GM23338 (cell line): ENCODE measurements at regions not wholly inside any gene's neighbourhood (a gene's known extent, or its start where the extent isn't known, plus 50 kb on each side); places are given as distances from the start of the nearest gene placed in this dataset.
A peak's percentile ranks its signal among the peaks of the same experiment; 100 is the strongest.

Experiments
- ATAC-seq: fragments of 200-7000 bp; cut with Tn5 transposase; 3 replicates; pipeline ENCODE4 v1.9.1; 2020
- DNase-seq: peaks from one replicate; pipeline ENCODE4 v3.0.0-alpha.2; 2015; ENCODE audit warnings: low spot score
- H2AFZ ChIP-seq: fragments of 200-600 bp; sonication (generic); 2 replicates; pipeline ENCODE4 v1.8.0; 2016; ENCODE audit warnings: antibody characterized with exemption, mild to moderate bottlenecking, moderate library complexity
- H3F3A ChIP-seq: fragments of 200-600 bp; sonication (generic); replicated peaks from 2 replicates; pipeline ENCODE4 v1.8.0; 2017; ENCODE audit warnings: antibody characterized with exemption, mixed run types, low read depth
- H3K27ac ChIP-seq: fragments of 200-600 bp; sonication (generic); 2 replicates; pipeline ENCODE4 v1.6.1; 2016; ENCODE audit warnings: low read depth
- H3K27me3 ChIP-seq: fragments of 200-600 bp; sonication (generic); 2 replicates; pipeline ENCODE4 v1.8.0; 2016; ENCODE audit warnings: mild to moderate bottlenecking, mixed run types, moderate library complexity; ENCODE audit not compliant: insufficient read depth
- H3K36me3 ChIP-seq: fragments of 200-600 bp; sonication (generic); 2 replicates; pipeline ENCODE4 v1.8.0; 2016; ENCODE audit warnings: mild to moderate bottlenecking; ENCODE audit not compliant: insufficient read depth
- H3K4me1 ChIP-seq: fragments of 200-600 bp; sonication (generic); 2 replicates; pipeline ENCODE4 v1.8.0; 2016; ENCODE audit warnings: mild to moderate bottlenecking, moderate library complexity; ENCODE audit not compliant: insufficient read depth
- H3K4me2 ChIP-seq: fragments of 200-600 bp; sonication (generic); 2 replicates; pipeline ENCODE4 v1.7.1; 2017; ENCODE audit warnings: mixed run types
- H3K4me3 ChIP-seq: fragments of 200-600 bp; sonication (generic); 2 replicates; pipeline ENCODE4 v1.6.1; 2016; ENCODE audit warnings: mixed run types
- H3K79me2 ChIP-seq: fragments of 200-600 bp; sonication (generic); replicated peaks from 2 replicates; pipeline ENCODE4 v1.8.0; 2017; ENCODE audit warnings: mild to moderate bottlenecking; ENCODE audit not compliant: insufficient read depth
- H3K9me2 ChIP-seq: fragments of 200-600 bp; sonication (generic); 2 replicates; pipeline ENCODE4 v1.8.0; 2017; ENCODE audit not compliant: insufficient read depth
- H4K20me1 ChIP-seq: fragments of 200-600 bp; sonication (generic); replicated peaks from 2 replicates; pipeline ENCODE4 v1.8.0; 2017; ENCODE audit warnings: mild to moderate bottlenecking; ENCODE audit not compliant: insufficient read depth
- H3K27ac Mint-ChIP-seq: 2 replicates; pipeline ENCODE4 v1.8.0; 2020; ENCODE audit warnings: inconsistent platforms, mild to moderate bottlenecking, moderate library complexity, mixed read lengths
- H3K27me3 Mint-ChIP-seq: 3 replicates; pipeline ENCODE4 v1.8.0; 2022; ENCODE audit warnings: low read depth, mild to moderate bottlenecking, moderate library complexity, mixed read lengths, inconsistent platforms; ENCODE audit not compliant: insufficient read depth, poor library complexity
- H3K36me3 Mint-ChIP-seq: 3 replicates; pipeline ENCODE4 v1.8.0; 2021; ENCODE audit warnings: low read depth, mild to moderate bottlenecking, inconsistent platforms, moderate library complexity, mixed read lengths
- H3K4me1 Mint-ChIP-seq: 3 replicates; pipeline ENCODE4 v1.8.0; 2020; ENCODE audit warnings: mild to moderate bottlenecking, inconsistent platforms, mixed read lengths
- H3K4me3 Mint-ChIP-seq: 3 replicates; pipeline ENCODE4 v1.8.0; 2021; ENCODE audit warnings: moderate library complexity, mild to moderate bottlenecking, inconsistent platforms, mixed read lengths
- H3K9me3 Mint-ChIP-seq: 3 replicates; pipeline ENCODE4 v1.8.0; 2020; ENCODE audit warnings: moderate library complexity, mild to moderate bottlenecking, inconsistent platforms, mixed read lengths
- CREB1 ChIP-seq: fragments of 250-450 bp; sonication (Bioruptor Pico); IDR thresholded peaks from 2 replicates; pipeline ENCODE4 v1.5.0; 2020; ENCODE audit warnings: low read depth, mild to moderate bottlenecking, moderate library complexity
- ETS1 ChIP-seq: IDR thresholded peaks from 2 replicates; pipeline ENCODE4 v1.6.1; 2016; ENCODE audit warnings: antibody characterized with exemption
- EZH2phosphoT487 ChIP-seq: fragments of 200-600 bp; sonication (generic); IDR thresholded peaks from one replicate; pipeline ENCODE4 v1.8.1; 2018; ENCODE audit warnings: antibody characterized with exemption; ENCODE audit not compliant: unreplicated experiment
- JUNB ChIP-seq: IDR thresholded peaks from one replicate; pipeline ENCODE4 v1.6.1; 2016; ENCODE audit warnings: antibody characterized with exemption; ENCODE audit not compliant: unreplicated experiment
- NANOG ChIP-seq: IDR thresholded peaks from 2 replicates; pipeline ENCODE4 v1.6.1; 2016; ENCODE audit warnings: antibody characterized with exemption, borderline replicate concordance
- POLR2AphosphoS5 ChIP-seq: IDR thresholded peaks from 2 replicates; pipeline ENCODE4 v1.6.1; 2016; ENCODE audit warnings: antibody characterized with exemption, low read depth
- STAT1 ChIP-seq: IDR thresholded peaks from one replicate; pipeline ENCODE4 v1.6.1; 2016; ENCODE audit warnings: antibody characterized with exemption; ENCODE audit not compliant: unreplicated experiment
- ZNF331 ChIP-seq: fragments of 250-450 bp; sonication (Bioruptor Pico); IDR thresholded peaks from 2 replicates; pipeline ENCODE4 v1.5.0; 2020; ENCODE audit warnings: low read depth, mild to moderate bottlenecking, moderate library complexity
- TF ChIP-seq, protein P1 (sequence below), 2 experiments: fragments of 200-600 bp in 1 of 2; sonication (generic) in 1 of 2; conservative IDR thresholded peaks; 2 replicates each; pipeline versions ENCODE4 v1.5.1 to v1.6.1; 2016 to 2017; ENCODE audit warnings: antibody characterized with exemption in 2 of 2, low read depth in 2 of 2, mild to moderate bottlenecking in 2 of 2, moderate library complexity in 1 of 2
- TF ChIP-seq, protein P2 (sequence below): IDR thresholded peaks from one replicate; pipeline ENCODE4 v1.6.1; 2018; ENCODE audit warnings: antibody characterized with exemption; ENCODE audit not compliant: unreplicated experiment

DNA sequence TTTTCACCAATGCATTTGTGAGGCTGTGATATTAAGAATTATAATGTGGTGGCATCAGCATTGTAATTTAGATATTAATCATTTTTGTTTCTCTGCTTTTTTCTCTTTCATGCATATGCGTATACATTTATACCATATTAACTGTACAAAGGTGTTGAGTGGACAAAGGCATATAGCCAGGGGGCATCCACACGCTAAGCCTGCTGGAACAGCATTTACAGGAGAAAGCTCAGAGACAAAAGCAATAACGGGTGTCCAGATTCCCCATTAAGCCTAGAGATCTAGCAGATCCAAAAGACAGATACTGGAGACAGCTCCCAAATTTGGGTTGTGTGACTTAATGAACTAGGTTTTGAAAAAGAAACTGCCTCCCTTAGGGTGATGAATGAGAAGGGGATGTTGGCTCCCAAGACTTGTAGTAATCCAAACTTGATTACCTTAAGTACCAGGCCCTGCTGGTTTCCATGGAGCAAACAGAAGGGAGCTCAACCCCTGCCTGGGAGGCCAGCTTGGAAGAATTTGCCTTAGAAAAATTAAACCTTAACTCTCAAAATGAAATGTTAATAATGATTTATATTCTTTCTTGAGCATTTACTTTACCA lies 181.9 kb downstream of the SLC6A15 start (continued):
- TF ChIP-seq, protein P1, sequence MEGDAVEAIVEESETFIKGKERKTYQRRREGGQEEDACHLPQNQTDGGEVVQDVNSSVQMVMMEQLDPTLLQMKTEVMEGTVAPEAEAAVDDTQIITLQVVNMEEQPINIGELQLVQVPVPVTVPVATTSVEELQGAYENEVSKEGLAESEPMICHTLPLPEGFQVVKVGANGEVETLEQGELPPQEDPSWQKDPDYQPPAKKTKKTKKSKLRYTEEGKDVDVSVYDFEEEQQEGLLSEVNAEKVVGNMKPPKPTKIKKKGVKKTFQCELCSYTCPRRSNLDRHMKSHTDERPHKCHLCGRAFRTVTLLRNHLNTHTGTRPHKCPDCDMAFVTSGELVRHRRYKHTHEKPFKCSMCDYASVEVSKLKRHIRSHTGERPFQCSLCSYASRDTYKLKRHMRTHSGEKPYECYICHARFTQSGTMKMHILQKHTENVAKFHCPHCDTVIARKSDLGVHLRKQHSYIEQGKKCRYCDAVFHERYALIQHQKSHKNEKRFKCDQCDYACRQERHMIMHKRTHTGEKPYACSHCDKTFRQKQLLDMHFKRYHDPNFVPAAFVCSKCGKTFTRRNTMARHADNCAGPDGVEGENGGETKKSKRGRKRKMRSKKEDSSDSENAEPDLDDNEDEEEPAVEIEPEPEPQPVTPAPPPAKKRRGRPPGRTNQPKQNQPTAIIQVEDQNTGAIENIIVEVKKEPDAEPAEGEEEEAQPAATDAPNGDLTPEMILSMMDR (conservative IDR thresholded peaks at IDR 0.05; ENCODE audit: low read depth in 2 of 2), result no peak
- no peak for TF ChIP-seq EZH2phosphoT487
- TF ChIP-seq POLR2AphosphoS5, result no peak

DNA sequence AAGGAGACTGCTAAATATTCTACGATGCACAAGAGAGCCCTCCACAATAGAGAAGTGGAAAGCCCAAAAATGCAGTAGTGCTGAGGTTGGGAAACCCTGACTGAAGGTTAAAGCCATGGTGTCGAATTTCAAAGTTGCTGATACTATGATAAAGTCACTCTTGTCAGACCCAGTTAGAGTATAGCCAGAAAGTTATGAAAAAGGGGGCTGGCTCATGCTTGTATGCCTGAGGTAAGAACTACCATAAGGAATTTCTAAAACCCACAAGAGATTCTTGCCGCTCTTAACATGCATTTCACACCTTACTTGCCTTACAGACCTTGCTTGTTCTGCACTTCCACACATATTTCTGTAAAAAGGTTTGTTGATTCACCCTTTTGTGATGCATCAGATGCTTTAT lies 184.6 kb downstream of the SLC6A15 start:
- Histone ChIP-seq H3K36me3 (no peaks in the 10 kb centered on the region), H3K4me1 (peaks cover 76% of the 10 kb centered on the region), H3F3A (peaks cover 6% of the 10 kb centered on the region; the same call in 1 of the 2 replicates), H3K27ac (no peak overlapping the region), H3K27me3 (no peaks in the 10 kb centered on the region), H3K4me2 (peak overlapping the region; percentile 53), H3K4me3 (no peak overlapping the region), H3K79me2 (no peaks in the 10 kb centered on the region), H4K20me1 (no peaks in the 10 kb centered on the region), H2AFZ (no peak overlapping the region), H3K9me2 (no peaks in the 10 kb centered on the region)
- H3K36me3 Mint-ChIP-seq, result no peaks in the 10 kb centered on the region
- DNase-seq, result peak; percentile 65
- H3K27me3 Mint-ChIP-seq, result peaks cover 1% of the 10 kb centered on the region
- H3K4me3 Mint-ChIP-seq, result no peak overlapping the region
- H3K27ac Mint-ChIP-seq, result no peak overlapping the region
- peak; percentile 73 for ATAC-seq
- TF ChIP-seq NANOG (0 out of 2 replicates have a peak, but pooled peaks have one; percentile 15), JUNB (no peak), ETS1 (no peak)
- TF ChIP-seq, protein P2, sequence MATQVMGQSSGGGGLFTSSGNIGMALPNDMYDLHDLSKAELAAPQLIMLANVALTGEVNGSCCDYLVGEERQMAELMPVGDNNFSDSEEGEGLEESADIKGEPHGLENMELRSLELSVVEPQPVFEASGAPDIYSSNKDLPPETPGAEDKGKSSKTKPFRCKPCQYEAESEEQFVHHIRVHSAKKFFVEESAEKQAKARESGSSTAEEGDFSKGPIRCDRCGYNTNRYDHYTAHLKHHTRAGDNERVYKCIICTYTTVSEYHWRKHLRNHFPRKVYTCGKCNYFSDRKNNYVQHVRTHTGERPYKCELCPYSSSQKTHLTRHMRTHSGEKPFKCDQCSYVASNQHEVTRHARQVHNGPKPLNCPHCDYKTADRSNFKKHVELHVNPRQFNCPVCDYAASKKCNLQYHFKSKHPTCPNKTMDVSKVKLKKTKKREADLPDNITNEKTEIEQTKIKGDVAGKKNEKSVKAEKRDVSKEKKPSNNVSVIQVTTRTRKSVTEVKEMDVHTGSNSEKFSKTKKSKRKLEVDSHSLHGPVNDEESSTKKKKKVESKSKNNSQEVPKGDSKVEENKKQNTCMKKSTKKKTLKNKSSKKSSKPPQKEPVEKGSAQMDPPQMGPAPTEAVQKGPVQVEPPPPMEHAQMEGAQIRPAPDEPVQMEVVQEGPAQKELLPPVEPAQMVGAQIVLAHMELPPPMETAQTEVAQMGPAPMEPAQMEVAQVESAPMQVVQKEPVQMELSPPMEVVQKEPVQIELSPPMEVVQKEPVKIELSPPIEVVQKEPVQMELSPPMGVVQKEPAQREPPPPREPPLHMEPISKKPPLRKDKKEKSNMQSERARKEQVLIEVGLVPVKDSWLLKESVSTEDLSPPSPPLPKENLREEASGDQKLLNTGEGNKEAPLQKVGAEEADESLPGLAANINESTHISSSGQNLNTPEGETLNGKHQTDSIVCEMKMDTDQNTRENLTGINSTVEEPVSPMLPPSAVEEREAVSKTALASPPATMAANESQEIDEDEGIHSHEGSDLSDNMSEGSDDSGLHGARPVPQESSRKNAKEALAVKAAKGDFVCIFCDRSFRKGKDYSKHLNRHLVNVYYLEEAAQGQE, result no peak
- no peaks in the 10 kb centered on the region for H3K9me3 Mint-ChIP-seq
- peaks cover 45% of the 10 kb centered on the region for H3K4me1 Mint-ChIP-seq

GRCh38 chr12:84726780-84727179 lies 185.8 kb downstream of the SLC6A15 start:
- Histone ChIP-seq H3K4me3 (no peak overlapping the region), H3F3A (peaks cover 6% of the 10 kb centered on the region; the same call in 1 of the 2 replicates), H3K4me2 (no peak overlapping the region), H3K27ac (no peak overlapping the region), H3K36me3 (no peaks in the 10 kb centered on the region), H3K27me3 (no peaks in the 10 kb centered on the region), H2AFZ (no peak overlapping the region), H3K4me1 (peaks cover 72% of the 10 kb centered on the region), H3K9me2 (no peaks in the 10 kb centered on the region), H4K20me1 (no peaks in the 10 kb centered on the region), H3K79me2 (no peaks in the 10 kb centered on the region)
- DNase-seq (no peak), ATAC-seq (no peak)
- H3K4me3 Mint-ChIP-seq, result no peak overlapping the region
- H3K9me3 Mint-ChIP-seq, result no peaks in the 10 kb centered on the region
- peaks cover 43% of the 10 kb centered on the region for H3K4me1 Mint-ChIP-seq
- H3K27ac Mint-ChIP-seq, result no peak overlapping the region
- no peaks in the 10 kb centered on the region for H3K36me3 Mint-ChIP-seq
- H3K27me3 Mint-ChIP-seq, result peaks cover 3% of the 10 kb centered on the region
- TF ChIP-seq EZH2phosphoT487, result no peak
- no peak for TF ChIP-seq CREB1 (CRISPR knock-in tag)
- TF ChIP-seq, protein P1 (conservative IDR thresholded peaks at IDR 0.05; ENCODE audit: low read depth in 2 of 2), result no peak
- no peak for TF ChIP-seq STAT1
- no peak for TF ChIP-seq NANOG
- TF ChIP-seq, protein P2, result no peak
- TF ChIP-seq ZNF331, result no peak
